Endothelial cell (in vitro differentiated cells): ENCODE measurements at regions not wholly inside any gene's neighbourhood (a gene's known extent, or its start where the extent isn't known, plus 50 kb on each side); places are given as distances from the start of the nearest gene placed in this dataset.

Source experiments
- DNase-seq: peaks from one replicate; pipeline ENCODE4 v3.0.0; 2021; ENCODE audit warnings: low spot score
- H3K27ac Mint-ChIP-seq: one replicate; pipeline ENCODE4 v1.8.0; 2021; ENCODE audit warnings: mixed read lengths, inconsistent platforms; ENCODE audit not compliant: unreplicated experiment
- H3K27me3 Mint-ChIP-seq: one replicate; pipeline ENCODE4 v1.8.0; 2021; ENCODE audit warnings: mild to moderate bottlenecking, moderate library complexity, mixed read lengths, inconsistent platforms; ENCODE audit not compliant: unreplicated experiment
- H3K36me3 Mint-ChIP-seq: one replicate; pipeline ENCODE4 v1.8.0; 2021; ENCODE audit warnings: mild to moderate bottlenecking, low read depth, mixed read lengths, inconsistent platforms; ENCODE audit not compliant: unreplicated experiment
- H3K4me1 Mint-ChIP-seq: one replicate; pipeline ENCODE4 v1.8.0; 2021; ENCODE audit warnings: mild to moderate bottlenecking, mixed read lengths, inconsistent platforms; ENCODE audit not compliant: unreplicated experiment
- H3K4me3 Mint-ChIP-seq: one replicate; pipeline ENCODE4 v1.8.0; 2021; ENCODE audit warnings: mild to moderate bottlenecking, mixed read lengths, inconsistent platforms; ENCODE audit not compliant: unreplicated experiment
- H3K9me3 Mint-ChIP-seq: one replicate; pipeline ENCODE4 v1.8.0; 2021; ENCODE audit warnings: mixed read lengths, inconsistent platforms; ENCODE audit not compliant: unreplicated experiment
- CTCF ChIP-seq: fragments of 200-600 bp; sonication (generic); IDR thresholded peaks from one replicate; pipeline ENCODE4 v1.5.0; 2021; ENCODE audit warnings: antibody characterized with exemption; ENCODE audit not compliant: unreplicated experiment

- no peak for TF ChIP-seq CTCF
- DNase-seq, result no peak
- Mint-ChIP-seq H3K36me3 (peaks cover 4% of the 10 kb centered on the region), H3K4me1 (no peaks in the 10 kb centered on the region), H3K4me3 (no peak overlapping the region), H3K27ac (no peak overlapping the region), H3K27me3 (no peaks in the 10 kb centered on the region), H3K9me3 (peaks cover 5% of the 10 kb centered on the region)
These were observed 914.9 kb upstream of the PCDH7 start for GRCh38 chr4:29805245-29805644.

GRCh38 chr4:29805916-29806480 lies 914.2 kb upstream of the PCDH7 start:
- Mint-ChIP-seq H3K27me3 (no peaks in the 10 kb centered on the region), H3K36me3 (peaks cover 4% of the 10 kb centered on the region), H3K27ac (no peak overlapping the region), H3K4me1 (no peaks in the 10 kb centered on the region), H3K9me3 (peaks cover 5% of the 10 kb centered on the region), H3K4me3 (no peak overlapping the region)
- TF ChIP-seq CTCF, result no peak
- no peak for DNase-seq

GRCh38 chr4:29817961-29818360 lies 902.2 kb upstream of the PCDH7 start:
- no peak for TF ChIP-seq CTCF
- H3K9me3 Mint-ChIP-seq, result no peaks in the 10 kb centered on the region
- no peak overlapping the region for H3K27ac Mint-ChIP-seq
- no peak overlapping the region for H3K4me3 Mint-ChIP-seq
- no peak for DNase-seq
- H3K36me3 Mint-ChIP-seq, result no peaks in the 10 kb centered on the region
- no peaks in the 10 kb centered on the region for H3K27me3 Mint-ChIP-seq
- no peaks in the 10 kb centered on the region for H3K4me1 Mint-ChIP-seq

- Mint-ChIP-seq H3K4me3 (no peak overlapping the region), H3K36me3 (no peaks in the 10 kb centered on the region), H3K4me1 (no peaks in the 10 kb centered on the region), H3K27me3 (no peaks in the 10 kb centered on the region), H3K9me3 (no peaks in the 10 kb centered on the region), H3K27ac (no peak overlapping the region)
- no peak for TF ChIP-seq CTCF
- no peak for DNase-seq
These were observed 891.1 kb upstream of the PCDH7 start for GRCh38 chr4:29829067-29829466.

GRCh38 chr4:29852537-29852936 lies 867.6 kb upstream of the PCDH7 start:
- Mint-ChIP-seq H3K27ac (no peak overlapping the region), H3K9me3 (no peaks in the 10 kb centered on the region), H3K4me1 (no peaks in the 10 kb centered on the region), H3K36me3 (no peaks in the 10 kb centered on the region), H3K27me3 (peaks cover 4% of the 10 kb centered on the region), H3K4me3 (no peak overlapping the region)
- TF ChIP-seq CTCF, result no peak
- DNase-seq, result no peak
